MM.1S (cell line): ENCODE measurements at regions not wholly inside any gene's neighbourhood (a gene's known extent, or its start where the extent isn't known, plus 50 kb on each side); places are given as distances from the start of the nearest gene placed in this dataset.

Source experiments
- DNase-seq: peaks from one replicate; pipeline ENCODE4 v3.0.0-alpha.2; 2015
- H2AFZ ChIP-seq: fragments of 300-600 bp; sonication (generic); 2 replicates; pipeline ENCODE4 v1.6.0; 2016; ENCODE audit warnings: antibody characterized with exemption, low read length
- H3F3A ChIP-seq: fragments of 300-600 bp; sonication (generic); 2 replicates; pipeline ENCODE4 v1.6.1; 2016; ENCODE audit warnings: mild to moderate bottlenecking, antibody characterized with exemption, low read length, moderate library complexity, mixed read lengths; ENCODE audit not compliant: insufficient read depth
- H3K27ac ChIP-seq: fragments of 300-600 bp; sonication (generic); 2 replicates; pipeline ENCODE4 v1.5.1; 2016; ENCODE audit warnings: mild to moderate bottlenecking, low read length
- H3K27me3 ChIP-seq: fragments of 300-600 bp; sonication (generic); replicated peaks from 2 replicates; pipeline ENCODE4 v1.6.0; 2016; ENCODE audit warnings: low read length; ENCODE audit not compliant: insufficient read depth
- H3K36me3 ChIP-seq: fragments of 300-600 bp; sonication (generic); replicated peaks from 2 replicates; pipeline ENCODE4 v1.6.1; 2016; ENCODE audit warnings: mild to moderate bottlenecking, low read length, mixed read lengths; ENCODE audit not compliant: insufficient read depth
- H3K4me1 ChIP-seq: fragments of 300-600 bp; sonication (generic); 2 replicates; pipeline ENCODE4 v1.6.1; 2016; ENCODE audit warnings: low read length, mixed read lengths
- H3K4me2 ChIP-seq: fragments of 300-600 bp; sonication (generic); 2 replicates; pipeline ENCODE4 v1.6.0; 2016; ENCODE audit warnings: low read depth, low read length
- H3K4me3 ChIP-seq: fragments of 300-600 bp; sonication (generic); 2 replicates; pipeline ENCODE4 v1.5.1; 2016; ENCODE audit warnings: low read length, mixed read lengths
- H3K79me2 ChIP-seq: fragments of 300-600 bp; sonication (generic); 2 replicates; pipeline ENCODE4 v1.6.1; 2016; ENCODE audit warnings: mixed run types, low read length, mixed read lengths
- H3K9ac ChIP-seq: fragments of 300-600 bp; sonication (generic); 2 replicates; pipeline ENCODE4 v1.6.1; 2016; ENCODE audit warnings: low read length, mixed read lengths
- H3K9me2 ChIP-seq: fragments of 300-600 bp; sonication (generic); replicated peaks from 2 replicates; pipeline ENCODE4 v1.6.1; 2016; ENCODE audit warnings: mild to moderate bottlenecking, low read length, mixed read lengths; ENCODE audit not compliant: insufficient read depth
- H3K9me3 ChIP-seq: fragments of 300-600 bp; sonication (generic); replicated peaks from 2 replicates; pipeline ENCODE4 v1.6.1; 2016; ENCODE audit warnings: mild to moderate bottlenecking, low read length, mixed read lengths; ENCODE audit not compliant: insufficient read depth
- H4K20me1 ChIP-seq: fragments of 300-600 bp; sonication (generic); 2 replicates; pipeline ENCODE4 v1.6.1; 2016; ENCODE audit warnings: mild to moderate bottlenecking, low read length, moderate library complexity, mixed read lengths; ENCODE audit not compliant: insufficient read depth
- CTCF ChIP-seq: fragments of 300-600 bp; sonication (generic); IDR thresholded peaks from 2 replicates; pipeline ENCODE4 v1.5.1; 2016; ENCODE audit warnings: antibody characterized with exemption, low read length, mixed read lengths
- EZH2 ChIP-seq: fragments of 300-600 bp; sonication (generic); optimal IDR thresholded peaks from 2 replicates; pipeline ENCODE3; 2017; ENCODE audit warnings: low read depth, mild to moderate bottlenecking, antibody characterized with exemption, low read length, mixed read lengths
- EZH2phosphoT487 ChIP-seq: fragments of 300-600 bp; sonication (generic); IDR thresholded peaks from 2 replicates; pipeline ENCODE4 v1.6.1; 2018; ENCODE audit warnings: antibody characterized with exemption, low read length

- no peak for DNase-seq
- H3K79me2 ChIP-seq, result no peaks in the 10 kb centered on the region
- no peak overlapping the region for H3K27ac ChIP-seq
- no peaks in the 10 kb centered on the region for H3K9me2 ChIP-seq
- no peak for TF ChIP-seq EZH2
- TF ChIP-seq CTCF, result no peak
- TF ChIP-seq EZH2phosphoT487, result no peak
- H3K27me3 ChIP-seq, result no peaks in the 10 kb centered on the region
- no peaks in the 10 kb centered on the region for H4K20me1 ChIP-seq
- no peak overlapping the region for H3K9ac ChIP-seq
- H3K4me1 ChIP-seq, result no peaks in the 10 kb centered on the region
- H2AFZ ChIP-seq, result no peak overlapping the region
- no peak overlapping the region for H3K4me3 ChIP-seq
- no peaks in the 10 kb centered on the region for H3K9me3 ChIP-seq
- H3K4me2 ChIP-seq, result no peak overlapping the region
- no peaks in the 10 kb centered on the region for H3K36me3 ChIP-seq
- no peaks in the 10 kb centered on the region for H3F3A ChIP-seq
These were observed 235.8 kb upstream of the MIR17HG start for GRCh38 chr13:91111476-91112200.

- H3K27ac ChIP-seq, result no peak overlapping the region
- no peaks in the 10 kb centered on the region for H3K4me1 ChIP-seq
- no peak overlapping the region for H3K4me3 ChIP-seq
- no peaks in the 10 kb centered on the region for H3K27me3 ChIP-seq
- H3K9me3 ChIP-seq, result no peaks in the 10 kb centered on the region
- H3K9ac ChIP-seq, result no peak overlapping the region
- no peak for TF ChIP-seq EZH2phosphoT487
- TF ChIP-seq EZH2, result no peak
- TF ChIP-seq CTCF, result no peak
- H3K36me3 ChIP-seq, result no peaks in the 10 kb centered on the region
- no peak overlapping the region for H3K4me2 ChIP-seq
- H3F3A ChIP-seq, result no peaks in the 10 kb centered on the region
- H3K9me2 ChIP-seq, result no peaks in the 10 kb centered on the region
- DNase-seq, result no peak
- H4K20me1 ChIP-seq, result no peaks in the 10 kb centered on the region
- no peak overlapping the region for H2AFZ ChIP-seq
- no peaks in the 10 kb centered on the region for H3K79me2 ChIP-seq
These were observed 235.1 kb upstream of the MIR17HG start for GRCh38 chr13:91112201-91112923.

- Histone ChIP-seq H3K4me2 (no peak overlapping the region), H3F3A (no peaks in the 10 kb centered on the region), H3K27ac (no peak overlapping the region), H3K9me2 (no peaks in the 10 kb centered on the region), H4K20me1 (no peaks in the 10 kb centered on the region), H3K4me1 (no peaks in the 10 kb centered on the region), H3K36me3 (no peaks in the 10 kb centered on the region), H3K27me3 (no peaks in the 10 kb centered on the region), H3K79me2 (no peaks in the 10 kb centered on the region), H3K9me3 (no peaks in the 10 kb centered on the region), H3K4me3 (no peak overlapping the region), H3K9ac (no peak overlapping the region), H2AFZ (no peak overlapping the region)
- DNase-seq, result no peak
- no peak for TF ChIP-seq CTCF
- no peak for TF ChIP-seq EZH2
- no peak for TF ChIP-seq EZH2phosphoT487
These were observed 234.6 kb upstream of the MIR17HG start for GRCh38 chr13:91112924-91113277.
